ENCODE measurements at regions not wholly inside any gene's neighbourhood (a gene's known extent, or its start where the extent isn't known, plus 50 kb on each side); places are given as distances from the start of the nearest gene placed in this dataset.
A peak's percentile ranks its signal among the peaks of the same experiment; 100 is the strongest.

- peak; percentile 71 for DNase-seq (ENCODE audit: low spot score)
Measured at GRCh38 chr2:175560521-175561169, 379.1 kb upstream of the ATP5MC3 start.

GRCh38 chr2:175559613-175560012 is 378.1 kb upstream of the ATP5MC3 start:
- no peak for DNase-seq (ENCODE audit: low spot score)

GRCh38 chr2:175557810-175558377 is 376.4 kb upstream of the ATP5MC3 start:
- no peak for DNase-seq (ENCODE audit: low spot score)

GRCh38 chr2:175553910-175554309 is 372.4 kb upstream of the ATP5MC3 start:
- DNase-seq (ENCODE audit: low spot score): no peak

GRCh38 chr2:175552902-175553301 is 371.4 kb upstream of the ATP5MC3 start:
- DNase-seq (ENCODE audit: low spot score): peak; percentile 4

GRCh38 chr2:175540421-175540820 is 358.9 kb upstream of the ATP5MC3 start:
- no peak for DNase-seq (ENCODE audit: low spot score)

- DNase-seq (ENCODE audit: low spot score): no peak
Measured at GRCh38 chr2:175539122-175539521, 357.6 kb upstream of the ATP5MC3 start.

- DNase-seq (ENCODE audit: low spot score): no peak
Measured at GRCh38 chr2:175536059-175536458, 354.5 kb upstream of the ATP5MC3 start.

GRCh38 chr2:175535631-175536030 is 354.1 kb upstream of the ATP5MC3 start:
- no peak for DNase-seq (ENCODE audit: low spot score)

GRCh38 chr2:175525975-175526374 is 344.5 kb upstream of the ATP5MC3 start:
- DNase-seq (ENCODE audit: low spot score): no peak

GRCh38 chr2:175523001-175523400 is 341.5 kb upstream of the ATP5MC3 start:
- DNase-seq (ENCODE audit: low spot score): no peak

- no peak for DNase-seq (ENCODE audit: low spot score)
Measured at GRCh38 chr2:175518206-175518605, 336.7 kb upstream of the ATP5MC3 start.

- no peak for DNase-seq (ENCODE audit: low spot score)
Measured at GRCh38 chr2:175516555-175516954, 335.0 kb upstream of the ATP5MC3 start.

- DNase-seq (ENCODE audit: low spot score): no peak
Measured at GRCh38 chr2:175500255-175500654, 318.7 kb upstream of the ATP5MC3 start.

- no peak for DNase-seq (ENCODE audit: low spot score)
Measured at GRCh38 chr2:175490360-175490791, 308.9 kb upstream of the ATP5MC3 start.

- no peak for DNase-seq (ENCODE audit: low spot score)
Measured at GRCh38 chr2:175478096-175478768, 296.7 kb upstream of the ATP5MC3 start.

- DNase-seq (ENCODE audit: low spot score): no peak
Measured at GRCh38 chr2:175476948-175477347, 295.4 kb upstream of the ATP5MC3 start.

GRCh38 chr2:175476374-175476773 is 294.9 kb upstream of the ATP5MC3 start:
- DNase-seq (ENCODE audit: low spot score): no peak

GRCh38 chr2:175475130-175475529 is 293.6 kb upstream of the ATP5MC3 start:
- DNase-seq (ENCODE audit: low spot score): no peak

GRCh38 chr2:175468431-175469098 is 287.1 kb upstream of the ATP5MC3 start:
- peak; percentile 7 for DNase-seq (ENCODE audit: low spot score)

GRCh38 chr2:175465101-175465500 is 283.6 kb upstream of the ATP5MC3 start:
- no peak for DNase-seq (ENCODE audit: low spot score)

GRCh38 chr2:175464311-175464670 is 282.8 kb upstream of the ATP5MC3 start:
- no peak for DNase-seq (ENCODE audit: low spot score)
